ENCODE measurements at regions not wholly inside any gene's neighbourhood (a gene's known extent, or its start where the extent isn't known, plus 50 kb on each side); places are given as distances from the start of the nearest gene placed in this dataset.

DNA sequence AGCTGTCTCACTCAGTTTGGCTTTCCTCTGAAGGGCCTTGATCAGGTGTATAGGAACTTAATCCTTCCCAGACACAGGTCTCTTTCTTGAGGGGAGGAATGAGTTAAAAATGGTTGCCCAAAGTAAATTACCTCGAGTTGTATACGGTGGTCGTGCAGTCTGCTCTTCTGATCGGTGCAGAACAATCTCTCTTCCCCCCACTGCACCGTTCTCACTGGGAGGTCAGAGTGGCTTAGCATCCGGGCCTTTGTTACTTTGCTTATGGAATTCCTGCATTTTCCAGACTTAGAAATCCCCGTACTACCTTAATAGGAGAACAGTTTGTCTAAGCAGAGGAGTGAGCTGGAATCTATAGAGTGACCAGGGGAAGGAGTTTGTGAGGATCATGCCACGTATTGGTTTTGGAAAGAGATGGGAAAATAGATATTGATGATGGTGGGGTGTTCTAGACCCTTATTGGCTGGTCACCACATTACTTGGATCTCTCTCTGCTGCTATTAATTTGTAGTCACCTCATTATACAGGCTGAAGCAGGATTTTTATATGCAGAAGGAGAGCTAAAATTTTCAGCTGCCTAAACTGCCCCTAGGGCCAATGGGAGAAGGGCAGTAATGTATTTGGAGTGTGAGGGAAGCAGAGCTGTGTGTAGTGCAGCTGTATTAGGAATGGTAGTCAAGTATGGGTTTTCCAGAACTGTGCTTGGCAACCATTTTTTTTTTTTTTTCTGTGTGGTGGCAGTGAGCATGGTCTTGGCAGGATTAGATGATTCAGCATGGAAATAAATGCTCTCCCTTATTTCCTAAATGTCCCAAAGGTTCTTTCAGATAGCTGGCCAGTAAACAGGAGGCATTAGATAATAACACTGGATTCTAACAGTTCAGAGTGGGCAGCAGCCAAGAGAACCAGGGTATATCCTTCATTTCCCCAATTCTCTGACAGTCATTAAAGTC, 81.5 kb downstream of the NDUFS5 start:
- TF ChIP-seq, protein P1, sequence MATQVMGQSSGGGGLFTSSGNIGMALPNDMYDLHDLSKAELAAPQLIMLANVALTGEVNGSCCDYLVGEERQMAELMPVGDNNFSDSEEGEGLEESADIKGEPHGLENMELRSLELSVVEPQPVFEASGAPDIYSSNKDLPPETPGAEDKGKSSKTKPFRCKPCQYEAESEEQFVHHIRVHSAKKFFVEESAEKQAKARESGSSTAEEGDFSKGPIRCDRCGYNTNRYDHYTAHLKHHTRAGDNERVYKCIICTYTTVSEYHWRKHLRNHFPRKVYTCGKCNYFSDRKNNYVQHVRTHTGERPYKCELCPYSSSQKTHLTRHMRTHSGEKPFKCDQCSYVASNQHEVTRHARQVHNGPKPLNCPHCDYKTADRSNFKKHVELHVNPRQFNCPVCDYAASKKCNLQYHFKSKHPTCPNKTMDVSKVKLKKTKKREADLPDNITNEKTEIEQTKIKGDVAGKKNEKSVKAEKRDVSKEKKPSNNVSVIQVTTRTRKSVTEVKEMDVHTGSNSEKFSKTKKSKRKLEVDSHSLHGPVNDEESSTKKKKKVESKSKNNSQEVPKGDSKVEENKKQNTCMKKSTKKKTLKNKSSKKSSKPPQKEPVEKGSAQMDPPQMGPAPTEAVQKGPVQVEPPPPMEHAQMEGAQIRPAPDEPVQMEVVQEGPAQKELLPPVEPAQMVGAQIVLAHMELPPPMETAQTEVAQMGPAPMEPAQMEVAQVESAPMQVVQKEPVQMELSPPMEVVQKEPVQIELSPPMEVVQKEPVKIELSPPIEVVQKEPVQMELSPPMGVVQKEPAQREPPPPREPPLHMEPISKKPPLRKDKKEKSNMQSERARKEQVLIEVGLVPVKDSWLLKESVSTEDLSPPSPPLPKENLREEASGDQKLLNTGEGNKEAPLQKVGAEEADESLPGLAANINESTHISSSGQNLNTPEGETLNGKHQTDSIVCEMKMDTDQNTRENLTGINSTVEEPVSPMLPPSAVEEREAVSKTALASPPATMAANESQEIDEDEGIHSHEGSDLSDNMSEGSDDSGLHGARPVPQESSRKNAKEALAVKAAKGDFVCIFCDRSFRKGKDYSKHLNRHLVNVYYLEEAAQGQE (IDR thresholded peaks at IDR 0.05; ENCODE audit: insufficient replicate concordance, low read depth) = no peak
- TF ChIP-seq, protein P2, sequence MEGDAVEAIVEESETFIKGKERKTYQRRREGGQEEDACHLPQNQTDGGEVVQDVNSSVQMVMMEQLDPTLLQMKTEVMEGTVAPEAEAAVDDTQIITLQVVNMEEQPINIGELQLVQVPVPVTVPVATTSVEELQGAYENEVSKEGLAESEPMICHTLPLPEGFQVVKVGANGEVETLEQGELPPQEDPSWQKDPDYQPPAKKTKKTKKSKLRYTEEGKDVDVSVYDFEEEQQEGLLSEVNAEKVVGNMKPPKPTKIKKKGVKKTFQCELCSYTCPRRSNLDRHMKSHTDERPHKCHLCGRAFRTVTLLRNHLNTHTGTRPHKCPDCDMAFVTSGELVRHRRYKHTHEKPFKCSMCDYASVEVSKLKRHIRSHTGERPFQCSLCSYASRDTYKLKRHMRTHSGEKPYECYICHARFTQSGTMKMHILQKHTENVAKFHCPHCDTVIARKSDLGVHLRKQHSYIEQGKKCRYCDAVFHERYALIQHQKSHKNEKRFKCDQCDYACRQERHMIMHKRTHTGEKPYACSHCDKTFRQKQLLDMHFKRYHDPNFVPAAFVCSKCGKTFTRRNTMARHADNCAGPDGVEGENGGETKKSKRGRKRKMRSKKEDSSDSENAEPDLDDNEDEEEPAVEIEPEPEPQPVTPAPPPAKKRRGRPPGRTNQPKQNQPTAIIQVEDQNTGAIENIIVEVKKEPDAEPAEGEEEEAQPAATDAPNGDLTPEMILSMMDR (IDR thresholded peaks at IDR 0.05; ENCODE audit: insufficient read depth, low read length) = no peak
